Ectodermal cell (in vitro differentiated cells): ENCODE measurements at regions not wholly inside any gene's neighbourhood (a gene's known extent, or its start where the extent isn't known, plus 50 kb on each side); places are given as distances from the start of the nearest gene placed in this dataset.

ENCODE experiments used
- H3K27ac ChIP-seq: 2 replicates; pipeline ENCODE4 v1.7.0; 2013; ENCODE audit warnings: mild to moderate bottlenecking, low read depth, low read length; ENCODE audit not compliant: insufficient read depth, poor library complexity, severe bottlenecking
- H3K27me3 ChIP-seq: 2 replicates; pipeline ENCODE4 v1.7.0; 2013; ENCODE audit warnings: mild to moderate bottlenecking, low read length; ENCODE audit not compliant: insufficient read depth, control insufficient read depth, poor library complexity, severe bottlenecking
- H3K36me3 ChIP-seq: one replicate; pipeline ENCODE4 v1.7.0; 2013; ENCODE audit warnings: low read length; ENCODE audit not compliant: control insufficient read depth, insufficient read depth
- H3K4me1 ChIP-seq: one replicate; pipeline ENCODE4 v1.7.0; 2013; ENCODE audit warnings: low read length; ENCODE audit not compliant: control insufficient read depth, insufficient read depth
- H3K4me3 ChIP-seq: 2 replicates; pipeline ENCODE4 v1.7.0; 2013; ENCODE audit warnings: low read depth, low read length, control low read depth; ENCODE audit not compliant: insufficient read depth
- H3K9me3 ChIP-seq: 2 replicates; pipeline ENCODE4 v1.7.0; 2013; ENCODE audit warnings: mild to moderate bottlenecking, low read length, moderate library complexity; ENCODE audit not compliant: control insufficient read depth
- WGBS, 2 experiments: methylation state at CpG; one replicate each; pipeline ENCODE4 v1.1.7; 2013; ENCODE audit warnings: missing lambda C conversion rate in 2 of 2; 5-methylcytosine and 5-hydroxymethylcytosine counted together

- Histone ChIP-seq H3K27ac (peak overlapping the region; percentile 11), H3K36me3 (no peaks in the 10 kb centered on the region), H3K9me3 (no peaks in the 10 kb centered on the region), H3K4me1 (peaks cover 4% of the 10 kb centered on the region), H3K27me3 (no peaks in the 10 kb centered on the region), H3K4me3 (no peak overlapping the region)
- 81 to 86% methylated on average over 18 of the region's 18 CpGs for WGBS, 2 experiments
Measured at GRCh38 chr10:8731121-8732095, 676.9 kb downstream of the GATA3 start.

GRCh38 chr10:8738987-8739386 lies 684.5 kb downstream of the GATA3 start:
- Histone ChIP-seq H3K36me3 (no peaks in the 10 kb centered on the region), H3K4me1 (no peaks in the 10 kb centered on the region), H3K27me3 (no peaks in the 10 kb centered on the region), H3K9me3 (no peaks in the 10 kb centered on the region), H3K27ac (no peak overlapping the region), H3K4me3 (no peak overlapping the region)
- WGBS, 2 experiments: 86 to 93% methylated on average over 3 of the region's 3 CpGs

GRCh38 chr10:8752146-8752843 lies 697.8 kb downstream of the GATA3 start:
- H3K27me3 ChIP-seq: no peaks in the 10 kb centered on the region
- H3K4me3 ChIP-seq: no peak overlapping the region
- no peaks in the 10 kb centered on the region for H3K9me3 ChIP-seq
- WGBS, 2 experiments: 87 to 90% methylated on average over 5 to 7 of the region's 7 CpGs
- H3K27ac ChIP-seq: no peak overlapping the region
- no peaks in the 10 kb centered on the region for H3K4me1 ChIP-seq
- no peaks in the 10 kb centered on the region for H3K36me3 ChIP-seq

- Histone ChIP-seq H3K4me1 (no peaks in the 10 kb centered on the region), H3K9me3 (no peaks in the 10 kb centered on the region), H3K27me3 (no peaks in the 10 kb centered on the region), H3K36me3 (no peaks in the 10 kb centered on the region), H3K4me3 (no peak overlapping the region), H3K27ac (no peak overlapping the region)
- 68 to 70% methylated on average over 4 of the region's 4 CpGs for WGBS, 2 experiments
Measured at GRCh38 chr10:8758029-8758428, 703.5 kb downstream of the GATA3 start.

DNA sequence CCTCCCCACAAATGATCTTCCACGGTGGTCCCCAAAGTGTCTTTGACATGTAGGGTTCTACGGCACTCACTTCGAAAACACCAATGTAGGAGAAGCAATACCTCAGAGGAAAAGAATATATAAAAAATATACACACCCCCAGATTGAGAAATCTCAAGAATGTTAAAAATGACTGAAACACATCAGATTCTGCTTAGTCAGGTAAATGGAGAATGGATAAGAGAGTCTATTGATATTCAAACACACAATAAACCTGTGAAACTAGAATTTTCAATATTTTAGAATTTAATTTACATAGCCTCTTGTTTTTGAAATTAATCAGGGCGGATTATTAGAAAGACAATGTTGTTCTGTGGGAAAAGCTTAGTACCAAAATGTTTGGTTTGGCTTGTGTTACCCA lies 712.4 kb downstream of the GATA3 start:
- no peaks in the 10 kb centered on the region for H3K9me3 ChIP-seq

GRCh38 chr10:8767591-8767990 lies 713.1 kb downstream of the GATA3 start:
- Histone ChIP-seq H3K4me3 (no peak overlapping the region), H3K4me1 (no peaks in the 10 kb centered on the region), H3K9me3 (no peaks in the 10 kb centered on the region), H3K27ac (no peak overlapping the region), H3K36me3 (no peaks in the 10 kb centered on the region), H3K27me3 (no peaks in the 10 kb centered on the region)
- 82 to 83% methylated on average over 5 of the region's 5 CpGs for WGBS, 2 experiments

More for the DNA sequence above, 712.4 kb downstream of the GATA3 start:
- no peaks in the 10 kb centered on the region for H3K36me3 ChIP-seq
- H3K27me3 ChIP-seq: no peaks in the 10 kb centered on the region
- H3K4me3 ChIP-seq: no peak overlapping the region
- H3K27ac ChIP-seq: no peak overlapping the region
- 88 to 95% methylated on average over 2 to 4 of the region's 4 CpGs for WGBS, 2 experiments
- H3K4me1 ChIP-seq: no peaks in the 10 kb centered on the region

DNA sequence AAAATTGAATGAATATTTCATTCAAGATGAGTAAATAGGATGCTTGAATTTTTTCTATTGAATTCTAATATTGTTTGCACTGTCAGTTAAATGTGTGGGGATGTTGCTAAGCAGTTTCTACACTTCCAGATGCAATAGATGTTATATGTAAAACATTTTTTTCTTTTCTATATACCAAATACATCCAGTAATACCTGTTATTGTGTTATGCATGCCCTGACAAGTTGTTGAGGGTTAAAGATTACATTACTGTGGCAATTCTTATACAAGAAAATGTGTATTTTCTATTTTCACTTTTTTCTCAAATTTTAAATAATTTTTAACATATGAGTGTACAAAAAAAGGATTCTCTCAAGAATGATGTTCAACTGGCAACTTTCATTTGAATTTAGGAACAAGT lies 713.9 kb downstream of the GATA3 start:
- H3K4me1 ChIP-seq: no peaks in the 10 kb centered on the region
- no peaks in the 10 kb centered on the region for H3K9me3 ChIP-seq

DNA sequence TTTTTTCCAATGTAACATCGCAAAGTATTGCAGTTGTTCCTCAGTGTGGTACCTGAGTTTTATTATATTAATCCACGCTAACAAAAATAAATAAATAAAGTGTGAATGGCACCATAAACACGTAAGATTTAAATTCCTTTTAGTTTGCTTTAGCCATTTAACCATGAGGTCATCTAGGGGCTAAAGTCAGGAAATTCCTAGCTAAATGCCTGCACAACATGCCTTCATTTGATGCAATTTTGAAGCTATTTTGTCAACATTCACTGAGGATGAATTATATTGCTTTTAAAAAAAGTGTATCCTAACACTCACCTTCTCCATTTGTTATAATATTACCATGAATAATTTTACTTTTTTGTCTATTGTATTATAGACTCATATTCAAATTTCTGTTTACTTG lies 714.4 kb downstream of the GATA3 start:
- no peaks in the 10 kb centered on the region for H3K4me1 ChIP-seq

More for the DNA sequence above, 713.9 kb downstream of the GATA3 start:
- Histone ChIP-seq H3K4me3 (no peak overlapping the region), H3K36me3 (no peaks in the 10 kb centered on the region), H3K27ac (no peak overlapping the region), H3K27me3 (no peaks in the 10 kb centered on the region)

GRCh38 chr10:8776926-8777622 lies 722.6 kb downstream of the GATA3 start:
- H3K27ac ChIP-seq: no peak overlapping the region
- H3K4me1 ChIP-seq: no peaks in the 10 kb centered on the region
- WGBS, 2 experiments: 91 to 97% methylated on average over 3 of the region's 3 CpGs
- H3K27me3 ChIP-seq: no peaks in the 10 kb centered on the region
- H3K36me3 ChIP-seq: no peaks in the 10 kb centered on the region
- no peaks in the 10 kb centered on the region for H3K9me3 ChIP-seq
- no peak overlapping the region for H3K4me3 ChIP-seq

More for the DNA sequence above, 714.4 kb downstream of the GATA3 start:
- H3K27ac ChIP-seq: no peak overlapping the region
- H3K27me3 ChIP-seq: no peaks in the 10 kb centered on the region
- no peak overlapping the region for H3K4me3 ChIP-seq
- H3K9me3 ChIP-seq: no peaks in the 10 kb centered on the region
- WGBS, 2 experiments: 92 to 100% methylated on average over 1 to 3 of the region's 3 CpGs
- H3K36me3 ChIP-seq: no peaks in the 10 kb centered on the region

DNA sequence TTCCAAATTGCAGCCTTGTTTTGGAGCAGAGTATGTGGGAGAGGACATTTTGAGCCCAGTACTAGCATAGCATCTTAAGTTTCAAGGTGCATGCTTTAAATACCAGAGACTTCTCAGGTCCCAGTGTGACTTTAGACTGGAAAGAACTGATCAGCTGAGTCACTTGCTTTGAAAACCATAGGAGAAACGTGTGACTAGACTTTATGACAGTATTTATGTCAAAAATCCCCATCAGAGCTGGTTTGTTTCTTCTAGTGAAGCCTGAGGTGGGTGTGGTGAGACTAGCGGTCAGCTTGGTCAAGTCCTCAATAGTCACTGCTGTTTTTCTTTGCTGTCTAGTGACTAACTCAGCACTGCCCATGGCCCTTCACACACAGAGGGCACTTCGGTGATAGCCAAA lies 724.2 kb downstream of the GATA3 start:
- Histone ChIP-seq H3K9me3 (no peaks in the 10 kb centered on the region), H3K4me3 (no peak overlapping the region), H3K27me3 (no peaks in the 10 kb centered on the region), H3K27ac (no peak overlapping the region), H3K36me3 (no peaks in the 10 kb centered on the region), H3K4me1 (no peaks in the 10 kb centered on the region)
- WGBS, 2 experiments: 83 to 85% methylated on average over 3 of the region's 3 CpGs
